Vagina (tissue), 2 donors: ENCODE measurements at regions not wholly inside any gene's neighbourhood (a gene's known extent, or its start where the extent isn't known, plus 50 kb on each side); places are given as distances from the start of the nearest gene placed in this dataset.

Experiments used
- DNase-seq, 2 donors: peaks; one replicate each; pipeline ENCODE4 v3.0.0-alpha.2; 2017; ENCODE audit errors: extremely low spot score in 2 of 2
- H3K27ac ChIP-seq: fragments of 200-600 bp; sonication (generic); one replicate; pipeline ENCODE4 v1.5.1; 2019
- H3K27me3 ChIP-seq: fragments of 200-600 bp; sonication (generic); one replicate; pipeline ENCODE4 v1.5.1; 2019
- H3K36me3 ChIP-seq, 2 donors: fragments of 200-600 bp; sonication (generic); one replicate each; pipeline ENCODE4 v1.5.1; 2017 to 2019
- H3K4me1 ChIP-seq: fragments of 200-600 bp; sonication (generic); one replicate; pipeline ENCODE4 v1.5.1; 2019
- H3K4me3 ChIP-seq, 2 donors: fragments of 200-600 bp; sonication (generic); 1 replicate in 1 of 2; 2 replicates in 1 of 2; pipeline ENCODE4 v1.5.1; 2016 to 2019
- H3K9me3 ChIP-seq: fragments of 200-600 bp; sonication (generic); one replicate; pipeline ENCODE4 v1.5.1; 2019
- CTCF ChIP-seq, 3 experiments: fragments of 450-650 bp in 2 of 3; fragments of 200-600 bp in 1 of 3; sonication (generic) in 1 of 3; IDR thresholded peaks; one replicate each; pipeline ENCODE4 v1.5.1; 2017 to 2019; ENCODE audit warnings: antibody characterized with exemption in 3 of 3, mild to moderate bottlenecking in 2 of 3, moderate library complexity in 2 of 3
- POLR2A ChIP-seq, 2 donors: fragments of 450-650 bp; IDR thresholded peaks; one replicate each; pipeline ENCODE4 v1.6.1; 2017; ENCODE audit warnings: antibody characterized with exemption in 2 of 2, mild to moderate bottlenecking in 2 of 2, moderate library complexity in 2 of 2
- POLR2AphosphoS5 ChIP-seq, 2 donors: sonication (generic); formaldehyde crosslinking; IDR thresholded peaks; one replicate each; pipeline ENCODE4 v1.9.0; 2017; ENCODE audit warnings: antibody characterized with exemption in 2 of 2, mild to moderate bottlenecking in 2 of 2, low read depth in 1 of 2; ENCODE audit not compliant: insufficient read depth in 1 of 2
- intact Hi-C: fragments of 100-400 bp; cut with DNase I; formaldehyde crosslinking; loops from one replicate; pipeline ENCODE4 v1.15.1; 2023

- Histone ChIP-seq H3K27ac (no peak overlapping the region), H3K9me3 (no peaks in the 10 kb centered on the region), H3K36me3 (no peaks in the 10 kb centered on the region), H3K27me3 (no peaks in the 10 kb centered on the region), H3K4me1 (no peaks in the 10 kb centered on the region), H3K4me3 (no peak overlapping the region)
- intact Hi-C loops, result no loop called here
- DNase-seq, result no peak
- TF ChIP-seq CTCF (IDR thresholded peaks at IDR 0.05) (no peak), POLR2AphosphoS5 (IDR thresholded peaks at IDR 0.05; ENCODE audit: insufficient read depth in 1 of 2, low read depth in 1 of 2) (no peak), POLR2A (IDR thresholded peaks at IDR 0.05) (no peak)
These were observed 283.6 kb upstream of the PRDM9 start for GRCh38 chr5:23223846-23224245.

- TF ChIP-seq CTCF (IDR thresholded peaks at IDR 0.05) (no peak), POLR2A (IDR thresholded peaks at IDR 0.05) (no peak), POLR2AphosphoS5 (IDR thresholded peaks at IDR 0.05; ENCODE audit: insufficient read depth in 1 of 2, low read depth in 1 of 2) (no peak)
- no peaks in the 10 kb centered on the region for H3K4me1 ChIP-seq
- DNase-seq, result no peak
These were observed 285.6 kb upstream of the PRDM9 start for GRCh38 chr5:23221831-23222230.

GRCh38 chr5:23217159-23217558 lies 290.2 kb upstream of the PRDM9 start:
- Histone ChIP-seq H3K9me3 (no peaks in the 10 kb centered on the region), H3K4me1 (no peaks in the 10 kb centered on the region), H3K27ac (no peak overlapping the region), H3K27me3 (no peaks in the 10 kb centered on the region), H3K4me3 (no peak overlapping the region), H3K36me3 (no peaks in the 10 kb centered on the region)
- intact Hi-C loops, result no loop called here
- no peak for DNase-seq
- TF ChIP-seq POLR2AphosphoS5 (IDR thresholded peaks at IDR 0.05; ENCODE audit: insufficient read depth in 1 of 2, low read depth in 1 of 2) (no peak), CTCF (IDR thresholded peaks at IDR 0.05) (no peak), POLR2A (IDR thresholded peaks at IDR 0.05) (no peak)

More at GRCh38 chr5:23221831-23222230, 285.6 kb upstream of the PRDM9 start:
- no peaks in the 10 kb centered on the region for H3K9me3 ChIP-seq
- no peak overlapping the region for H3K4me3 ChIP-seq
- no peaks in the 10 kb centered on the region for H3K36me3 ChIP-seq
- H3K27me3 ChIP-seq, result no peaks in the 10 kb centered on the region
- intact Hi-C loops, result no loop called here
- H3K27ac ChIP-seq, result no peak overlapping the region

- intact Hi-C loops, result no loop called here
- Histone ChIP-seq H3K36me3 (no peaks in the 10 kb centered on the region), H3K27ac (no peak overlapping the region), H3K4me1 (no peaks in the 10 kb centered on the region), H3K4me3 (no peak overlapping the region), H3K27me3 (no peaks in the 10 kb centered on the region), H3K9me3 (no peaks in the 10 kb centered on the region)
- TF ChIP-seq POLR2A (IDR thresholded peaks at IDR 0.05) (no peak), CTCF (IDR thresholded peaks at IDR 0.05) (no peak), POLR2AphosphoS5 (IDR thresholded peaks at IDR 0.05; ENCODE audit: insufficient read depth in 1 of 2, low read depth in 1 of 2) (no peak)
- DNase-seq, result no peak
These were observed 291.1 kb upstream of the PRDM9 start for GRCh38 chr5:23216345-23216744.

- H3K27me3 ChIP-seq, result no peaks in the 10 kb centered on the region
- no peak overlapping the region for H3K4me3 ChIP-seq
- intact Hi-C loops, result loop anchor here (5.0 kb wide), 1 partner anchor 1188 kb away; no protein-coding TSS in a partner anchor
- H3K36me3 ChIP-seq, result no peaks in the 10 kb centered on the region
- TF ChIP-seq POLR2AphosphoS5 (IDR thresholded peaks at IDR 0.05; ENCODE audit: insufficient read depth in 1 of 2, low read depth in 1 of 2), result no peak
- no peak for TF ChIP-seq CTCF (IDR thresholded peaks at IDR 0.05)
- TF ChIP-seq POLR2A (IDR thresholded peaks at IDR 0.05), result no peak
- no peak for DNase-seq
- no peak overlapping the region for H3K27ac ChIP-seq
- H3K4me1 ChIP-seq, result no peaks in the 10 kb centered on the region
- H3K9me3 ChIP-seq, result no peaks in the 10 kb centered on the region
These were observed 298.4 kb upstream of the PRDM9 start for GRCh38 chr5:23208959-23209431.
